ENCODE measurements at regions not wholly inside any gene's neighbourhood (a gene's known extent, or its start where the extent isn't known, plus 50 kb on each side); places are given as distances from the start of the nearest gene placed in this dataset.

DNA sequence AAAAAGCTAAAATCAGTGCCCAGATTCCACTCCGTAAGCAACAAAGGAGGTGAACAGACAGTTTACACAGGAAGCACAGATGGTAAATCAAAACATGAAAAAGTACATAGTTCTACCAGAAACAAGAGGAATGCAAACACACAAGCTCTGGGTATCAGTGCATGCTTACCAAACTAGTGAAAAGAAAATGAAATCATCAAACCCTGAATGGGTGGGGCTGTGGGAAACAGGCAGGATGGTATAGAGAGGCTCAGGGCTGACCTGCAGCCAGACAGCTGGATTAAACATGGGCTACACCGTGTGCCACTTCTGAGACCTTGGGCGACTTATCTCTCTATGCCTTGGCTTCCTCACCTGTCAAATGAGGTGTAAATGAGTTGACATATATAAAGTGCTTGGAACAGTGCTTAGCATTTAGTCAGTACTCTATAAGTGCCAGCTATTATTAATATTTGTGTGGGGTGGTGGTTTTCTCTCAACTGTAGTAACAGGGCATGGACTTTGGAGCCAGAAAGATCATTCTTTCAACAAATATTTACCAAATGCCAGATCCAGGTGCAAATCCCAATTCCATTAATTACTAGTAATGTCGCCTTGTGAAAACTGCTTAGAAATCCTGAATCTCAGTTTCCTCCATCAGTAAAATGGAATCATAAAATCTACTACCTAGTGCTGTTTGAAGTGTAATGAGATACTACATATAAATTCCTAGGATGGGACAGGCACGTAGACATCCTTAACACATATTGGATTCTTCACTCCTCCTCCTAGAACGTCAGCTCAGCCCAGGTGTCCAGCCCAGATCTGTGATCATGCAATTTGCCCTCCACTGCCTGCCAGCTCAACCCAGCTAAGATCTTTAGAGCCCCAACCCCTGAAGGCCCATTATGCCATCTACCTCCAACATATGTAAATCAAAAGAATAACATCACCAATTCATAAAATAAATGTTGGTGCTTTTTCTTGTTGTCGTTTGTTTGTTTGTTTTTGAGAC, 55.5 kb upstream of the SMAD3 start:
- DNase-seq = no peak
- Histone ChIP-seq H2BK15ac (ENCODE audit: low read depth, poor library complexity, severe bottlenecking) (peak overlapping the region; percentile 52), H2BK12ac (ENCODE audit: low read length in 2 of 2) (no peak overlapping the region), H3K18ac (ENCODE audit: low read depth in 1 of 2, low read length in 2 of 2) (no peak overlapping the region), H3K14ac (ENCODE audit: low read length in 2 of 2) (no peak overlapping the region), H2AK5ac (ENCODE audit: low read length, severe bottlenecking) (peak overlapping the region; percentile 38), H2BK120ac (ENCODE audit: low read depth, low read length) (no peak overlapping the region), H2AFZ (ENCODE audit: low read depth, low read length) (no peak overlapping the region), H3K4me1 (ENCODE audit: control insufficient read depth, insufficient read depth, low read depth, low read length) (peaks cover 12% of the 10 kb centered on the region), H3K23ac (ENCODE audit: low read length in 2 of 2) (no peak overlapping the region), H3K9ac (ENCODE audit: low read length) (no peak overlapping the region), H3K36me3 (ENCODE audit: control insufficient read depth in 1 of 2, insufficient read depth in 2 of 2, low read depth in 1 of 2, low read length in 2 of 2) (no peaks in the 10 kb centered on the region), H4K8ac (ENCODE audit: low read length) (no peak overlapping the region), H3K4ac (ENCODE audit: low read depth in 1 of 2, low read length in 2 of 2) (no peak overlapping the region), H4K91ac (ENCODE audit: low read length) (no peak overlapping the region), H3K4me2 (ENCODE audit: low read length, poor library complexity, severe bottlenecking) (no peak overlapping the region), H3K27me3 (ENCODE audit: control insufficient read depth in 1 of 2, insufficient read depth in 1 of 2, low read length in 2 of 2) (no peaks in the 10 kb centered on the region), H3K27ac (ENCODE audit: low read length, poor library complexity, severe bottlenecking) (no peak overlapping the region), H2BK5ac (ENCODE audit: low read depth, low read length, poor library complexity, severe bottlenecking) (no peak overlapping the region), H3K9me3 (ENCODE audit: control insufficient read depth, low read length) (peaks cover 7% of the 10 kb centered on the region), H3K4me3 (ENCODE audit: insufficient read depth in 1 of 2, low read depth in 1 of 2, low read length in 2 of 2) (no peak overlapping the region), H3K79me1 (replicated peaks; ENCODE audit: low read length, poor library complexity, severe bottlenecking) (no peaks in the 10 kb centered on the region)
- 87% methylated on average over 6 of the region's 7 CpGs for WGBS

DNA sequence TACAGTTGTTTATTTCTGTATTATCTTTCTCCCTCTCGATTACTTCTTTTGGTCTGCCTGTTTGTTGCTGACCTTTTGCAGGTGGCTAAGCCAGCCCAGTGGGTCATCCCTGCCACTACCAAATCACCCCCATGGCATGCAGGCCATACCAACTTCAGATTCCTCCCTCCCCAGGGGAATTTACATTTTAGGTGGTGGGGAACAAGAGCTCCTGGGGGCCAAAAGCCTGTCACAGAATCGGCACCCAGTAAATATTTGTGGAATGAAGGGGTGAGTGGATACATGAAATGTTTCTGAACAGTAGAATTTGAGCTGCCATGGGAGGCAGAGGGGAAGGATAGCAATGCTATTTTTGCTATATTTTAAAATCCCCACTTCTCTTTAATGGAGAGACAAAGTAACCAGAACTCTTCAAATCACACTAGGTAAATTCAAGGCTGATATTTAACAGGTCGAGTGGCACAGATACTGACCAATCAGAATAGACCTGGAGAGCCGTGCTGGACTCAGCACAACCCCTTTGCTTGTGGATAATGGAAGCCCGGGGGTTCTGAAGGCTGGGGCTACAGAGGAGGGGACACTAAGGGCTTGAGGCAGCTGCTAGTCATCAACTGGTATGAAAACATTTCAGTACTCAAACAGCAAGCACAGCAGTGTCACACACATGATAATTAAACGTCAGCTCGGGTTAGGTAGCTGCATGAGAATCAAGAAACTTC, 54.3 kb upstream of the SMAD3 start:
- DNase-seq = no peak
- H3K18ac ChIP-seq (ENCODE audit: low read depth in 1 of 2, low read length in 2 of 2) = peak overlapping the region; percentile 17 to 54
- H4K8ac ChIP-seq (ENCODE audit: low read length) = no peak overlapping the region
- no peak overlapping the region for H2BK15ac ChIP-seq (ENCODE audit: low read depth, poor library complexity, severe bottlenecking)
- H2BK5ac ChIP-seq (ENCODE audit: low read depth, low read length, poor library complexity, severe bottlenecking) = no peak overlapping the region
- H3K36me3 ChIP-seq (ENCODE audit: control insufficient read depth in 1 of 2, insufficient read depth in 2 of 2, low read depth in 1 of 2, low read length in 2 of 2) = no peaks in the 10 kb centered on the region
- no peaks in the 10 kb centered on the region for H3K79me1 ChIP-seq (replicated peaks; ENCODE audit: low read length, poor library complexity, severe bottlenecking)
- H2AK5ac ChIP-seq (ENCODE audit: low read length, severe bottlenecking) = no peak overlapping the region
- H3K4me1 ChIP-seq (ENCODE audit: control insufficient read depth, insufficient read depth, low read depth, low read length) = peaks cover 12% of the 10 kb centered on the region
- H3K9me3 ChIP-seq (ENCODE audit: control insufficient read depth, low read length) = peaks cover 7% of the 10 kb centered on the region
- H3K4me3 ChIP-seq (ENCODE audit: insufficient read depth in 1 of 2, low read depth in 1 of 2, low read length in 2 of 2) = no peak overlapping the region
- no peak overlapping the region for H3K9ac ChIP-seq (ENCODE audit: low read length)
- no peak overlapping the region for H2BK12ac ChIP-seq (ENCODE audit: low read length in 2 of 2)
- no peak overlapping the region for H3K4me2 ChIP-seq (ENCODE audit: low read length, poor library complexity, severe bottlenecking)
- H3K14ac ChIP-seq (ENCODE audit: low read length in 2 of 2) = no peak overlapping the region
- H2BK120ac ChIP-seq (ENCODE audit: low read depth, low read length) = no peak overlapping the region
- 66% methylated on average over 7 of the region's 7 CpGs for WGBS
- no peak overlapping the region for H2AFZ ChIP-seq (ENCODE audit: low read depth, low read length)
- peak overlapping the region; percentile 17 for H3K27ac ChIP-seq (ENCODE audit: low read length, poor library complexity, severe bottlenecking)
- no peak overlapping the region for H3K4ac ChIP-seq (ENCODE audit: low read depth in 1 of 2, low read length in 2 of 2)
- H3K27me3 ChIP-seq (ENCODE audit: control insufficient read depth in 1 of 2, insufficient read depth in 1 of 2, low read length in 2 of 2) = no peaks in the 10 kb centered on the region
- H4K91ac ChIP-seq (ENCODE audit: low read length) = no peak overlapping the region
- H3K23ac ChIP-seq (ENCODE audit: low read length in 2 of 2) = no peak overlapping the region

DNA sequence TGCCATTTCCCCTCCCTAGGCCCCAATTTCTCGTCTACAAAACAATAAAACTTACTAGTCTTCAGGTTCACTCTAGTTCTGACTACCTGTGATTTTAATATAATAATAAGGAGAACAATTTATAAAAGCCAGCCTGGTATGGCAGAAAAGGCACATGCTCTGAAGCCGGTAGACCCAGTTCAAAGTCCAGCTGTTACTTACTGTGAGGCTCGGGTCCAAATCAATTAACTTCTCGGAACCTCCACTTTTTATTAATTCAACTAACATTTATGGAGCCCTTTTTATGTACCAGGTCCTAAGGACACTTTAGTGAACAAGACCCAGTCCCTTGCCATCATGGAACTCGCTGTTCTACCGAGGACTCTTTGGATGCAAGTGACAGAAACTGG, 53.8 kb upstream of the SMAD3 start:
- H3K18ac ChIP-seq (ENCODE audit: low read depth in 1 of 2, low read length in 2 of 2) = no peak overlapping the region
- H3K4me1 ChIP-seq (ENCODE audit: control insufficient read depth, insufficient read depth, low read depth, low read length) = peaks cover 12% of the 10 kb centered on the region
- H3K27me3 ChIP-seq (ENCODE audit: control insufficient read depth in 1 of 2, insufficient read depth in 1 of 2, low read length in 2 of 2) = no peaks in the 10 kb centered on the region
- H3K23ac ChIP-seq (ENCODE audit: low read length in 2 of 2) = no peak overlapping the region
- WGBS = 97% methylated on average over 5 of the region's 6 CpGs
- H2BK15ac ChIP-seq (ENCODE audit: low read depth, poor library complexity, severe bottlenecking) = no peak overlapping the region
- H3K27ac ChIP-seq (ENCODE audit: low read length, poor library complexity, severe bottlenecking) = peak overlapping the region; percentile 17
- H3K4ac ChIP-seq (ENCODE audit: low read depth in 1 of 2, low read length in 2 of 2) = no peak overlapping the region
- peaks cover 7% of the 10 kb centered on the region for H3K9me3 ChIP-seq (ENCODE audit: control insufficient read depth, low read length)
- H2BK12ac ChIP-seq (ENCODE audit: low read length in 2 of 2) = peak overlapping the region in 1 of 2 experiments; percentile 15
- no peak overlapping the region for H2AK5ac ChIP-seq (ENCODE audit: low read length, severe bottlenecking)
- no peak overlapping the region for H3K4me3 ChIP-seq (ENCODE audit: insufficient read depth in 1 of 2, low read depth in 1 of 2, low read length in 2 of 2)
- H3K79me1 ChIP-seq (replicated peaks; ENCODE audit: low read length, poor library complexity, severe bottlenecking) = no peaks in the 10 kb centered on the region
- H3K36me3 ChIP-seq (ENCODE audit: control insufficient read depth in 1 of 2, insufficient read depth in 2 of 2, low read depth in 1 of 2, low read length in 2 of 2) = no peaks in the 10 kb centered on the region
- no peak overlapping the region for H2AFZ ChIP-seq (ENCODE audit: low read depth, low read length)
- H2BK120ac ChIP-seq (ENCODE audit: low read depth, low read length) = no peak overlapping the region
- DNase-seq = no peak
- H4K91ac ChIP-seq (ENCODE audit: low read length) = no peak overlapping the region
- no peak overlapping the region for H4K8ac ChIP-seq (ENCODE audit: low read length)
- H3K4me2 ChIP-seq (ENCODE audit: low read length, poor library complexity, severe bottlenecking) = no peak overlapping the region
- no peak overlapping the region for H3K9ac ChIP-seq (ENCODE audit: low read length)
- no peak overlapping the region for H2BK5ac ChIP-seq (ENCODE audit: low read depth, low read length, poor library complexity, severe bottlenecking)
- no peak overlapping the region for H3K14ac ChIP-seq (ENCODE audit: low read length in 2 of 2)

DNA sequence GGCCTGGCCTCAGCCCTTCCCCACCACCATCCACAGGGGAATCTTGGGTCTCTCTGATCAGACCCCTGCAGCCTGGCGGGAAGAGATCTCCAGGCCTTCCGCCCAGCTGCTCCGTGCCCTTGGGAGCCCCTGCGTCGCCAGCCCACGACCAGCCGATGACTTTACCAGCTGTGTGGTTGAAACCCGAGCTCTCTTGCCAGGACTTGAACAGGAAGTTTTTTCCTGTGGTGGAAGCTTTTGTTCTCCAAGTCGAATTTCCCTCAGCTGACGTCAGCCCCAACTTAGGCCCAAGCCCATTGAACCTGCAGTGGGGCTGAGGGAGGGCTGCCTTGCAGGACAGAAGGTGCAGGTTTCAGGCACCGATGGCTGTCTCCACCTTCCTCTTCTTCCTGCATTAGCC, 51.7 kb upstream of the SMAD3 start:
- H3K36me3 ChIP-seq (ENCODE audit: control insufficient read depth in 1 of 2, insufficient read depth in 2 of 2, low read depth in 1 of 2, low read length in 2 of 2) = no peaks in the 10 kb centered on the region
- no peak overlapping the region for H3K23ac ChIP-seq (ENCODE audit: low read length in 2 of 2)
- H2BK12ac ChIP-seq (ENCODE audit: low read length in 2 of 2) = no peak overlapping the region
- no peak overlapping the region for H2BK5ac ChIP-seq (ENCODE audit: low read depth, low read length, poor library complexity, severe bottlenecking)
- H3K27ac ChIP-seq (ENCODE audit: low read length, poor library complexity, severe bottlenecking) = peak overlapping the region; percentile 59
- H3K9ac ChIP-seq (ENCODE audit: low read length) = no peak overlapping the region
- H4K8ac ChIP-seq (ENCODE audit: low read length) = peak overlapping the region; percentile 72
- peaks cover 0 to 8% of the 10 kb centered on the region in 2 experiments for H3K27me3 ChIP-seq (ENCODE audit: control insufficient read depth in 1 of 2, insufficient read depth in 1 of 2, low read length in 2 of 2)
- H2AFZ ChIP-seq (ENCODE audit: low read depth, low read length) = no peak overlapping the region
- peak overlapping the region in 1 of 2 experiments; percentile 15 for H3K18ac ChIP-seq (ENCODE audit: low read depth in 1 of 2, low read length in 2 of 2)
- no peak overlapping the region for H4K91ac ChIP-seq (ENCODE audit: low read length)
- H2BK120ac ChIP-seq (ENCODE audit: low read depth, low read length) = peak overlapping the region; percentile 36
- H2BK15ac ChIP-seq (ENCODE audit: low read depth, poor library complexity, severe bottlenecking) = peak overlapping the region; percentile 12
- no peak overlapping the region for H3K4me3 ChIP-seq (ENCODE audit: insufficient read depth in 1 of 2, low read depth in 1 of 2, low read length in 2 of 2)
- H3K9me3 ChIP-seq (ENCODE audit: control insufficient read depth, low read length) = peaks cover 7% of the 10 kb centered on the region
- no peaks in the 10 kb centered on the region for H3K79me1 ChIP-seq (replicated peaks; ENCODE audit: low read length, poor library complexity, severe bottlenecking)
- no peak overlapping the region for H3K14ac ChIP-seq (ENCODE audit: low read length in 2 of 2)
- peak overlapping the region in 1 of 2 experiments; percentile 57 for H3K4ac ChIP-seq (ENCODE audit: low read depth in 1 of 2, low read length in 2 of 2)
- WGBS = 56% methylated on average over 11 of the region's 11 CpGs
- peak; percentile 36 for DNase-seq
- peaks cover 12% of the 10 kb centered on the region for H3K4me1 ChIP-seq (ENCODE audit: control insufficient read depth, insufficient read depth, low read depth, low read length)
- no peak overlapping the region for H3K4me2 ChIP-seq (ENCODE audit: low read length, poor library complexity, severe bottlenecking)
- H2AK5ac ChIP-seq (ENCODE audit: low read length, severe bottlenecking) = no peak overlapping the region

Measured in mesenchymal stem cell (in vitro differentiated cells and primary cell).